ENCODE measurements at regions not wholly inside any gene's neighbourhood (a gene's known extent, or its start where the extent isn't known, plus 50 kb on each side); places are given as distances from the start of the nearest gene placed in this dataset.

- H3K18ac ChIP-seq (ENCODE audit: insufficient read length, low read depth, low read length), result no peak overlapping the region
- no peak overlapping the region for H3K27ac ChIP-seq (ENCODE audit: insufficient read length, low read depth, low read length)
- no peak for TF ChIP-seq CTCF (conservative IDR thresholded peaks at IDR 0.05)
- H3K9ac ChIP-seq (ENCODE audit: extremely low read depth, insufficient read length, low read length), result no peak overlapping the region
- WGBS (ENCODE audit: extremely low coverage, insufficient read length, low lambda C conversion rate), result no CpG with 5 or more reads among the region's 2 CpGs
- no peak overlapping the region for H4K91ac ChIP-seq (ENCODE audit: insufficient read length, low read depth, low read length)
- peaks cover 16 to 20% (median 19%) of the 10 kb centered on the region in 3 experiments for H3K36me3 Mint-ChIP-seq (ENCODE audit: insufficient read depth in 1 of 3, low read depth in 3 of 3)
- H4K8ac ChIP-seq (replicated peaks; ENCODE audit: insufficient read length, low read depth, low read length), result no peak overlapping the region
- no peak overlapping the region for H2BK5ac ChIP-seq (ENCODE audit: insufficient read length, low read length)
- no peak overlapping the region for H3T11ph ChIP-seq (ENCODE audit: low read length)
- no peak overlapping the region for H3K14ac ChIP-seq (ENCODE audit: insufficient read depth, low read length)
- H2BK15ac ChIP-seq (ENCODE audit: low read depth, low read length), result no peak overlapping the region
- H3K56ac ChIP-seq (ENCODE audit: insufficient read length, low read depth, low read length), result no peak overlapping the region
- H2AFZ ChIP-seq (ENCODE audit: low read length), result no peak overlapping the region
- no peaks in the 10 kb centered on the region for H3K27me3 ChIP-seq (ENCODE audit: insufficient read depth, low read length)
- H3K4me2 ChIP-seq (ENCODE audit: insufficient read depth, insufficient read length, low read length), result no peak overlapping the region
- no peak for DNase-seq
- no peak overlapping the region for H3K27ac Mint-ChIP-seq
- no peak overlapping the region for H3K4ac ChIP-seq (ENCODE audit: low read depth, low read length)
- no peak overlapping the region for H3K23ac ChIP-seq (ENCODE audit: insufficient read length, low read depth, low read length)
- H2BK120ac ChIP-seq (ENCODE audit: low read depth, low read length, poor library complexity, severe bottlenecking), result no peak overlapping the region
- H3K4me1 ChIP-seq (ENCODE audit: insufficient read depth, low read length), result no peaks in the 10 kb centered on the region
- peaks cover 22 to 29% of the 10 kb centered on the region in 2 experiments for H3K9me3 Mint-ChIP-seq
- H2BK12ac ChIP-seq (ENCODE audit: insufficient read length, low read depth, low read length), result no peak overlapping the region
- no peaks in the 10 kb centered on the region for H4K20me1 ChIP-seq (ENCODE audit: control insufficient read depth, insufficient read depth, insufficient read length)
- no peak overlapping the region for H2BK20ac ChIP-seq (ENCODE audit: low read depth, low read length, poor library complexity, severe bottlenecking)
- no peaks in the 10 kb centered on the region for H3K79me2 ChIP-seq (ENCODE audit: insufficient read depth, low read length)
- H4K5ac ChIP-seq (ENCODE audit: insufficient read length, low read depth, low read length), result no peak overlapping the region
- peaks cover 0 to 5% of the 10 kb centered on the region in 2 experiments; a peak in 2 of 4 replicates for H3K4me1 Mint-ChIP-seq
- H3K23me2 ChIP-seq (ENCODE audit: insufficient read length, low read depth, low read length, poor library complexity, severe bottlenecking), result no peaks in the 10 kb centered on the region
- H3K27me3 Mint-ChIP-seq (ENCODE audit: low read depth), result peaks cover 1% of the 10 kb centered on the region; the same call in 1 of the 2 replicates
- no peaks in the 10 kb centered on the region for H3K9me3 ChIP-seq (ENCODE audit: control insufficient read depth, low read depth, low read length)
- no peak overlapping the region for H2AK5ac ChIP-seq (ENCODE audit: insufficient read length, low read length)
- no peak overlapping the region for H3K4me3 Mint-ChIP-seq
- H3K79me1 ChIP-seq (ENCODE audit: insufficient read depth, low read depth, low read length, poor library complexity, severe bottlenecking), result no peaks in the 10 kb centered on the region
Observed at GRCh38 chr9:82342046-82342445, 353.5 kb downstream of the SPATA31D1 start.
